ENCODE measurements at regions not wholly inside any gene's neighbourhood (a gene's known extent, or its start where the extent isn't known, plus 50 kb on each side); places are given as distances from the start of the nearest gene placed in this dataset.

DNA sequence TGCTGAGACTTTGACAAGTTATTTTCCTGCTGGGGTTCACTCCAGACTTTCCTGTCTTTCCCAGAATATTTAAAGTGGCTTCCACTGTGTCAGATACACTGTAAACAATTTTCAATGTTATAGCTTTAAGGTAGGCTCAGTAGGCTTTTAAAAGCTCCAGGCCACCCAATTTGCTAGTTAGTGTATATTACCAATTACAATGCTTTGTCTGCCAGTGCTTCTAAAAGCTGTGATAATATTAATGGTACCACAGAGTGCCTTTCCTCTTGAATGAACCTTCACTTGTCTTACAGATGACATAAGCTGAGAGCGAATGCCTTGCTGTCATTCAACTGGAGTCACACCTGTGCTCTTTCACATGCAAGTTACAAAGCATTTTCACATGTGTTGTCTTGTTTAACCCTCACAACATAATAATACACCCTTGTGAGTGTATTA, 239.7 kb upstream of the HTR2A start:
- Histone ChIP-seq H3K27ac (ENCODE audit: low read depth, low read length) (no peak overlapping the region), H3K4me2 (ENCODE audit: low read depth, low read length, poor library complexity, severe bottlenecking) (no peak overlapping the region), H2AFZ (ENCODE audit: low read depth, low read length, severe bottlenecking) (no peak overlapping the region), H4K20me1 (ENCODE audit: low read depth, low read length) (no peaks in the 10 kb centered on the region), H3K79me2 (ENCODE audit: insufficient read depth, low read length) (no peaks in the 10 kb centered on the region), H3K9ac (ENCODE audit: low read length) (no peak overlapping the region), H3K9me3 (ENCODE audit: insufficient read depth, low read length) (no peaks in the 10 kb centered on the region), H3F3A (ENCODE audit: insufficient read depth) (no peaks in the 10 kb centered on the region), H3K27me3 (ENCODE audit: low read length) (no peaks in the 10 kb centered on the region), H3K9me2 (replicated peaks; ENCODE audit: insufficient read depth, low read length) (no peaks in the 10 kb centered on the region), H3K4me3 (ENCODE audit: insufficient read depth, low read length, poor library complexity, severe bottlenecking) (no peak overlapping the region), H3K36me3 (ENCODE audit: low read length) (no peaks in the 10 kb centered on the region)
- no peak for TF ChIP-seq EZH2phosphoT487 (conservative IDR thresholded peaks at IDR 0.05; ENCODE audit: low read length)
- TF ChIP-seq, protein P1, sequence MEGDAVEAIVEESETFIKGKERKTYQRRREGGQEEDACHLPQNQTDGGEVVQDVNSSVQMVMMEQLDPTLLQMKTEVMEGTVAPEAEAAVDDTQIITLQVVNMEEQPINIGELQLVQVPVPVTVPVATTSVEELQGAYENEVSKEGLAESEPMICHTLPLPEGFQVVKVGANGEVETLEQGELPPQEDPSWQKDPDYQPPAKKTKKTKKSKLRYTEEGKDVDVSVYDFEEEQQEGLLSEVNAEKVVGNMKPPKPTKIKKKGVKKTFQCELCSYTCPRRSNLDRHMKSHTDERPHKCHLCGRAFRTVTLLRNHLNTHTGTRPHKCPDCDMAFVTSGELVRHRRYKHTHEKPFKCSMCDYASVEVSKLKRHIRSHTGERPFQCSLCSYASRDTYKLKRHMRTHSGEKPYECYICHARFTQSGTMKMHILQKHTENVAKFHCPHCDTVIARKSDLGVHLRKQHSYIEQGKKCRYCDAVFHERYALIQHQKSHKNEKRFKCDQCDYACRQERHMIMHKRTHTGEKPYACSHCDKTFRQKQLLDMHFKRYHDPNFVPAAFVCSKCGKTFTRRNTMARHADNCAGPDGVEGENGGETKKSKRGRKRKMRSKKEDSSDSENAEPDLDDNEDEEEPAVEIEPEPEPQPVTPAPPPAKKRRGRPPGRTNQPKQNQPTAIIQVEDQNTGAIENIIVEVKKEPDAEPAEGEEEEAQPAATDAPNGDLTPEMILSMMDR (IDR thresholded peaks at IDR 0.05; ENCODE audit: insufficient read depth, low read length, poor library complexity, severe bottlenecking) = no peak

- Histone ChIP-seq H4K20me1 (ENCODE audit: low read depth, low read length) (no peaks in the 10 kb centered on the region), H3K27ac (ENCODE audit: low read depth, low read length) (no peak overlapping the region), H3K27me3 (ENCODE audit: low read length) (no peaks in the 10 kb centered on the region), H3K79me2 (ENCODE audit: insufficient read depth, low read length) (no peaks in the 10 kb centered on the region), H3K9ac (ENCODE audit: low read length) (no peak overlapping the region), H3K36me3 (ENCODE audit: low read length) (no peaks in the 10 kb centered on the region), H3K4me3 (ENCODE audit: insufficient read depth, low read length, poor library complexity, severe bottlenecking) (no peak overlapping the region), H3F3A (ENCODE audit: insufficient read depth) (no peaks in the 10 kb centered on the region), H3K4me2 (ENCODE audit: low read depth, low read length, poor library complexity, severe bottlenecking) (no peak overlapping the region), H3K9me3 (ENCODE audit: insufficient read depth, low read length) (no peaks in the 10 kb centered on the region), H3K9me2 (replicated peaks; ENCODE audit: insufficient read depth, low read length) (no peaks in the 10 kb centered on the region), H2AFZ (ENCODE audit: low read depth, low read length, severe bottlenecking) (no peak overlapping the region)
- TF ChIP-seq, protein P1 (IDR thresholded peaks at IDR 0.05; ENCODE audit: insufficient read depth, low read length, poor library complexity, severe bottlenecking) = no peak
- TF ChIP-seq EZH2phosphoT487 (conservative IDR thresholded peaks at IDR 0.05; ENCODE audit: low read length) = no peak
Observed at GRCh38 chr13:47135800-47136503, 239.1 kb upstream of the HTR2A start.

GRCh38 chr13:47134939-47135489, 238.2 kb upstream of the HTR2A start:
- no peaks in the 10 kb centered on the region for H3K79me2 ChIP-seq (ENCODE audit: insufficient read depth, low read length)
- no peak overlapping the region for H3K4me2 ChIP-seq (ENCODE audit: low read depth, low read length, poor library complexity, severe bottlenecking)
- H3K9me2 ChIP-seq (replicated peaks; ENCODE audit: insufficient read depth, low read length) = no peaks in the 10 kb centered on the region
- H3K4me3 ChIP-seq (ENCODE audit: insufficient read depth, low read length, poor library complexity, severe bottlenecking) = no peak overlapping the region
- TF ChIP-seq, protein P1 (IDR thresholded peaks at IDR 0.05; ENCODE audit: insufficient read depth, low read length, poor library complexity, severe bottlenecking) = no peak
- no peak for TF ChIP-seq EZH2phosphoT487 (conservative IDR thresholded peaks at IDR 0.05; ENCODE audit: low read length)
- no peak overlapping the region for H3K27ac ChIP-seq (ENCODE audit: low read depth, low read length)
- no peaks in the 10 kb centered on the region for H4K20me1 ChIP-seq (ENCODE audit: low read depth, low read length)
- H3K36me3 ChIP-seq (ENCODE audit: low read length) = no peaks in the 10 kb centered on the region
- no peak overlapping the region for H2AFZ ChIP-seq (ENCODE audit: low read depth, low read length, severe bottlenecking)
- H3K27me3 ChIP-seq (ENCODE audit: low read length) = no peaks in the 10 kb centered on the region
- H3K9me3 ChIP-seq (ENCODE audit: insufficient read depth, low read length) = no peaks in the 10 kb centered on the region
- H3F3A ChIP-seq (ENCODE audit: insufficient read depth) = no peaks in the 10 kb centered on the region
- no peak overlapping the region for H3K9ac ChIP-seq (ENCODE audit: low read length)
